VCaP (cell line): ENCODE measurements at regions not wholly inside any gene's neighbourhood (a gene's known extent, or its start where the extent isn't known, plus 50 kb on each side); places are given as distances from the start of the nearest gene placed in this dataset.

Experiments used
- H3K27ac ChIP-seq: fragments of 450-650 bp; 2 replicates; pipeline ENCODE4 v1.5.1; 2017
- CTCF ChIP-seq: fragments of 450-650 bp; conservative IDR thresholded peaks from 2 replicates; pipeline ENCODE4 v1.5.1; 2017; ENCODE audit warnings: mild to moderate bottlenecking, moderate library complexity

GRCh38 chr16:17936766-17937402 is 399.7 kb downstream of the NPIPA8 start:
- H3K27ac ChIP-seq = no peak overlapping the region
- no peak for TF ChIP-seq CTCF

GRCh38 chr16:17930280-17930679 is 406.3 kb downstream of the NPIPA8 start:
- TF ChIP-seq CTCF = no peak

GRCh38 chr16:17926866-17927399 is 409.6 kb downstream of the NPIPA8 start:
- no peak for TF ChIP-seq CTCF
- H3K27ac ChIP-seq = no peak overlapping the region

More at GRCh38 chr16:17930280-17930679, 406.3 kb downstream of the NPIPA8 start:
- H3K27ac ChIP-seq = no peak overlapping the region

GRCh38 chr16:17926461-17926860 is 410.1 kb downstream of the NPIPA8 start:
- no peak overlapping the region for H3K27ac ChIP-seq

GRCh38 chr16:17925761-17926160 is 410.8 kb downstream of the NPIPA8 start:
- no peak overlapping the region for H3K27ac ChIP-seq
- TF ChIP-seq CTCF = no peak

More at GRCh38 chr16:17926461-17926860, 410.1 kb downstream of the NPIPA8 start:
- no peak for TF ChIP-seq CTCF

- no peak overlapping the region for H3K27ac ChIP-seq
- peak; percentile 31; the same call in 1 of the 2 replicates for TF ChIP-seq CTCF
These were observed 415.1 kb downstream of the NPIPA8 start for GRCh38 chr16:17921357-17921978.

GRCh38 chr16:17917316-17918019 is 419.1 kb downstream of the NPIPA8 start:
- no peak overlapping the region for H3K27ac ChIP-seq
- TF ChIP-seq CTCF = no peak
